ENCODE measurements at regions not wholly inside any gene's neighbourhood (a gene's known extent, or its start where the extent isn't known, plus 50 kb on each side); places are given as distances from the start of the nearest gene placed in this dataset.

DNA sequence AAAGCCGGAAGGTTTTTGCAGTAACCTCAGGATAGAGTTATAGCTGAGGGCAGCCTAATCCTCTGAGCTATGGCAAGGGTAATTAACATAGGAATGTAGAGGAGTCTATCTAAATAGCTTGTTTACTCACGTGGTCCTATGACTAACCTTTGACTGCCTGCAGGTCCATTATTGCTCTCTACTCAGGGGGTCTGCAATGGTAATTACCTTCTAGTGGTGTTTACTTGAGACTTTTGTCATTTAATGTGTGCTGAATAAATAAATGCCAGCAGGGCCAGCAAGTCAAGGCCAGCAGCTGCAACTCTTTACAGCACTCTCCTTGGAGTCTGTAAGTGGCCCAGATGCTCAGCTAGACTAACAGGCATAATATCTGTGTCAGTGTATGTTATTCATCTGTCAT is 212.7 kb upstream of the FMR1 start:
- DNase-seq: no peak

DNA sequence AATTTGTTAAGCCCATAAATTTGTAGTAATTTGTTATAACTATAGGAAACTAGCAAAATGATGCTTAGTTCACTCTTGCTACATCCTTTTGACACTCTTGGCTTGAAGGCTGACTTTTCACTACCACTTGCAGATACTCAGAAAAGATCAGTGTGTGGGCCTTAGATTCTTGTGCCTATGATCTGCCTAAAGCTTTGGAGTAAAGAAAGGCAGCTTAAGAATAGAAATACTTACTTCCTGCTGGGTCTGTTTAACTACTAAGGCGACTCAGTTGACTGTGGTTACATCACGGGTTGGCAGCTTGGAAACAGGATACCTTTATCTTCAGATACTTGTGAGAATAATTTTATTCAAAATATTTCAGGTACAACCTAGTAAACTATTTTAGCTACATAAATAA is 201.4 kb upstream of the FMR1 start:
- no peak for DNase-seq

DNA sequence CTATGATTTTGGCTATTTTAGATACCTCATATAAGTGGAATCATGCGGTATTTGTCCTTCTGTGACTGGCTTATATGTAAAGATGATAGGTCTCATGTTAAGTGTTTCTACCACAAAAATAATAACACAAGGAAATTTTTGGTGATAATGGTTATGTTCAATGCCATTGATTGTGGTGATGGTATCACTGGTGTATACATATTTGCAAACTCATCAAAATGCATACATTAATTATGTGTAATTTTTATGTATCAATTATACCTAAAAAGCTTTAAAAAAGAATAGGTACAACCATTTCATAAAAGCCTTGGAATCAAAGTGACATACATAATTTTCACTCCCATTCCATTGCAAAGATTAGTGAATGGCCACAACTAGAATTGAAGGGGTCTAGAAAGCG is 178.3 kb upstream of the FMR1 start:
- no peak for DNase-seq

DNA sequence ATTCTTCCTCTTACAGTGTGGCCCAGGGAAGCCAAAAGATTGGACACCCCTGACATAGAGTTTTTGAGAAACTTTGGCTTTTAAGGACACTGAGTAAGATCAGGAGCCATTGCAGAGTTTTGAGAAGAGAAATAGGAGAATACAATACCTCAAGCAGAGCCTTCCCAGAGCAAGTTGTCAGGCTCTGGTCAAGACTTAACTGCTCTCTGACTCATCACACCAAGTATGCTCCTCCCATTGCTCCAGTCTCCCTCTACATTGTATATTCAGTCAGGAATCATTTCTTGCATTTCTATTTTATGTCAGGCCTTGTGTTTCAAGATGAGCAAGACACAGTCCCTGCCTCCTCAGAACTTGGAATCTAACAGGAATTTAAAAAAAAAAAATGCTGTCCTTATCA is 176.4 kb upstream of the FMR1 start:
- DNase-seq: no peak

DNA sequence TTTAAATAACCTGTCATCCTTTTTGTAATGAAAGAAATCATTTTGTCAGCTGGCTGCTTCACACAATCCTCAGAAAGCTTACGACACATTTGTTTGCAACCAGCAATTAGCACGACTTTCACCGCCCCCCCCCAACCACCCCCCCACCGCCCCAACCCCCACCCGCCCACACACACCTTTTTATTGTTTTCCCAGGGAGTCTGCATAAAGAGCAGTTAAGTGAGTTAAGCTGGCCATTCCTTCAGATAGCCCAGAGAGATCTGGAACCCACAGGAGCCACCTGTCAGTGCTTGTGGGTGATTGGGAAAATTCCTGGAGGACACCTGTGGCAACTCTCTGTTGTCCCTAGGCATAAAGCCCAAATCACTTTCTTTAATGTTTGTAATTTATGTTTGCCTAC is 175.7 kb upstream of the FMR1 start:
- DNase-seq: no peak

DNA sequence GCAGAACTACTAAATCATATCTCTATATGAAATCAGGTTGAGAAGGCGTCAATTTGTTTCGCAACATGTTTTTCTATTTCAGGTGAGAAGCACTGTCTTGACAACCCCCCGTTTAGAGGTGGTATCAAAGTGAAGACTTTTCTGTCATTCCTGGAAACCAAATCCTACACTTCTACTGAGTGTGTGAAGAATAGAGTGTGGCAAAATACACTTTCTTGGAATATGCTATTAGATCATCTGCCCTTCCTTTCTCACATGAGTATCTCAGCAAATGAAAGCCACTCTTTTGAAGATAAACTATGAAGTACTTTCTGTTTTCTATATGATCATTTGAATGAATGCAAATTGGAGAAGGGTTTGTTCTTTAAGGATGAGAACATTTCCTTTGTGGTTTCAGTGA is 174.0 kb upstream of the FMR1 start:
- peak; percentile 9 for DNase-seq

DNA sequence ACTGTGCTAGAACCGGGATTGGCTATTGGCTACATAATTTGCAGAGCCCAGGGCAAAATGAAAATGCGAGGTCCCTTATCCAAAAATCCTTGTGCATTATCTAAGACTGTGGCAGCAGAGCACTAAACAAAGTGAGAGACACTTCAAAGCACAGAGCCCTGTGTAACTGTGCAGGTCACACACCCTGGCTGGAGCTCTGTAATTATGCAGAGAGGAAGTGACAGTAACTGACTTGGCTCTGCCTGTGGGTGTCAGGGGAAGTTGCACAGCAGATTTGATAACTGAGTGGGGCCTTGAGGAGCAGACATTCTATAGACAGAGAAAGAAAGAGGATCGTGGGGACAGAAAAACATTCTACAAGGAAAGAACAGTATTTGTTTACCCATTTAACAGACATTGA is 173.5 kb upstream of the FMR1 start:
- peak; percentile 14 for DNase-seq

DNA sequence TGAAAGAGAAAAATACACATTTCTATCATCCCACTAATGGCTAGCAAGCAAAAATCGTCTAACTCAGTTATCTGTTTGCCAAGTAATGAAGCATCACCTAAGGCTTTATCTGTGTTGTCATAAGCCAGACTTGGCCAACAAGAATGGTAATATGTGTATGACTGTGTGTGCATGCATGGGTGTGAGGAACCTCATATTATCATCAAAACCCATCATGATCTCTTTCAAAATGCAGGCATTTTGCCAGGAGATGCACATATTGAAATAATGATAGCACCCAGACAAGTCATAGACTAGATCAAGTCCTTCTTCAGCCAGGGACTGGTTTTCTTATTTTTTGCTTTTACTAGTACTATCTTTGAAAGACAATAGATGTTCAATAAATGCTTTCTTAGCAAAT is 172.5 kb upstream of the FMR1 start:
- no peak for DNase-seq

DNA sequence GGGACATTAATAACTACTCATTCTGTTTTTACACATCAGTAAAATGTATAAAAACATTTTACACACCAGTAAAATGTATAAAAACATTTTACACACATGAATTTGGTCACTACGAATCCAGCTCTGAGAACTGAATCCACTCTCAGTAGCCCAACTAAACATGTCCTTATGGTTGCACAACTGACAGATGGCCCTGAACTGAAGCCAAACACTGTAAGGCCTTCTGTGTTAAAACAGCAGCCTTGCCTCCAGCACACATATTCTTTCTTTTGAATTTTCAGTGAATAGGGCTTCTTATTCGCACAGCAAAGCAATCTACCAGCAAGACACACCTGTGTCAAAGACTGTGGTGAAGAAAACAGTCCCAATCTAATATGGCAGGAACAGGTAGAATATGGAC is 169.9 kb upstream of the FMR1 start:
- DNase-seq: no peak

DNA sequence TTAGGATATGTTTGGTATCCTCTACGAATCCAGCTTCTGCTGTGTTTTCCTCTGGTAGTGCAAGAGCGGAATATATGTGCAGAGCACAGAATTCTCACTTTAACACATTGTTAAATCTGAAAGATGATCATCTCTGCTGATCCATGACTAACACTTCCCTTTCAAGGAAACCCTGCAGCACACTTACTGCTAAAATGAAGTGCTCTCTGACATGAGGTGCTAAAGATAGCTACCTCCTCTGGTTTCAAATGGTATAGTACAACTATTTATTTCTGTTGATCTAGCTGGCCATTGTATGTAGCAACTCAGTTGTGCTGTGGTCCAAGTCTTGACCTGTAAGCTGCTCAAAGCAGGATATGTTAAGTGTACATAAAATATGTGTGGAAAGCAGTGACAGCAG is 162.4 kb upstream of the FMR1 start:
- DNase-seq: peak; percentile 4

DNA sequence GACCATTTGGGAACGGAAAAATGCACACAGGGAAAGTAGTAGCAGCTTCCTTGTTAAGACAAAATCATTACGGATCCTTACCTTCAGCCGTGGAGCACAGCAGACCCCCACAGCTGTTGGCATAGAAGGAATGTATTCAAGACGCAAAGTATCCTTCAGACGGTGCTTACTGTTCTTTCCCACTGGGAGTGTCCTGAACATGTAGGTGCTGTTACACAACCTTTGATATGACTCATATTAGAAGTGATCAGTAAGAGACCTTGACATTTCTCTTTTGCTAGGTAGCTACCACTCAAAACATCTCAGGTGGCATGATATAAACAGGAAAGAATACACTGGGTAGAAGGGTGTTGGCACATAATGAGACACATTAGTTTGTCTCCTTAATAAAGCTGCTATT is 154.0 kb upstream of the FMR1 start:
- no peak for DNase-seq

DNA sequence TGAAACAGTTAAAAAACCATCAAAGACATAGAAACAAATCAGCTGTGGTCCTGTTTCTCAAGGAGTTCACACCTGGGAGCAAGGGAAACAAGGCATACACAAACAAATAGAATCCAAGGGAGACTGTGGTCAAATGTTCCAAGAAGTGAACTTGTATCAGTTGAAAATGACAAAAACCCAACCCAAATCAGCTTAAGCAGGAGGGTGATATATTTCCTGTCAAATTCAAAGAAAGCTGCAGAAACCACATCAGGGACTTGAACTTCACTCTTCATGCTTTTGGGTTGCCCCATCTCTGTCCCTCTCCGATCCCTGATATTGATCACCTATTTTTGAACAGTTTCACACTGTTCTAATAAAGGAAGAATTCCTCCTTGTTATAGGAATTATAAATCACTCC is 148.6 kb upstream of the FMR1 start:
- peak; percentile 34 for DNase-seq

DNA sequence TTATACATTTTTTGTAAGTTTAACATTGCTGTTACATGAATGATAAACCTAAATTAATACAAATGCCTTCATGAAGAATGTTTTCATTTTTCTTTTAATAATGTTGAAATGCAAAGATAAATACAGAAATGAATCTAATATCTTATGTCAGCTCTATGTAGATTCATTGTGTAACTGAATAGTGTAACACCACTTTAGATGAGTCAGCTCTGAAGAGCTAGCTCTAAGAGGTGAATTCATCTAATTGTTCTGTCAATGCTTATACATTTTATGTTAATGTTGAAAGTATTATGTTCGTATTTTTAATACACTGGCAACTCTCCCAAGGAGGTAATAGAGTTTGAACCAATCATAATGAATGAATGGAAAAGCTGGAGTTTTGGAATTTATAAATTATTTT is 146.9 kb upstream of the FMR1 start:
- DNase-seq: no peak

DNA sequence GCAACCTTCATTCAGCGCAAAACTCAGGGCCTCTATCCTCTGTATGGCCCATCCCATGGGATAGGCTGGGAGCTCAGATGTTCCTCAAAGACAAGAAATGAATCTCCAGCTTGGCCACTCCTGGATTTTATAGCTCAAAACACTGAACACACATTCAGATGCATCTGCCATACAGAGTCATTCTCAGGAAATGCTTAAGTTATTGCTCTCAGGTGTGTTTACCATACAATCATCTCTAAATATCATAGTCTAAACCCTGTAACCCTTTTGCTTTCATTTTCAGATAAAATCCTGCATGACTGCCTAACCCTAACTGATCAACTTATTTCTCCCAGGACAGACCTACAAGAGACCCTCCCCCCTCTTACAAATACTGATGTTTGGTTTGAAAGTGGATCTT is 140.9 kb upstream of the FMR1 start:
- DNase-seq: no peak

DNA sequence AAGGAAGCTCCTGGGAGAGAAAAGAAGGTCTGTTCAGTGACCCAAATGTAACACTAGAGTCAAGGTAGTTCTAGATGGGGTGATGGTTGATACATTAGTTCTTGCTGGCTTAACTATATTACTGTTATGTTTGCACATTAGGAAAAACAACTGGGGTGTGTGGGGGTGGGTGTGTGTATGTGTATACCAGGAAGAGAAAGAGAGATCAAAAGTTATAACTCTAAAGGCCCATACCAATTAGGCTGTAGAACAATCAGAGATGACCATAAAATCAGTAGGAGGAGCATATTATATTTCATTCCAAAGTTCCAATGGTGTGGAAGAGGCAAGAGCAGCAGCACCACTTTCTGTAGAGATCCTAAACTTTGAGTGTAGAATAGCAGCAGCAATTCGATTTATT is 134.7 kb upstream of the FMR1 start:
- DNase-seq: no peak

DNA sequence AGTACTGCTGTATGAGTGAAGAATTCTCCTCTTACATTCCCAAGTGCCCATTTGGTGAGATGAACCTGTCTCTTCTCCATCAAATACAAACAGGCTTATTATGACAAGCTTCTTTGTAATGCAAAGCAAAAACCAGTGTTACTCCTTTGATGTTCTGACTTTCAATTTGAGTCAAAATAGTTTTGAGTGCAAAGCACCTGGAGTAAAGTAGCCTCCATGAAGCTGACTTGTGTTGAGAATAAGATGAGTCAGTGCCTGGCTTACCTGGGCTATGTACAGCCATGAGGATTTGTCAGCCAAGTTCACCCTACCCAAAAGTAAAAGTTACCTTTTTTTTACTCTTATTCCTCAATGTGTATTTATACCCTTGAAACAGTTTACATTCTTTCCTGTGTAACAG is 132.5 kb upstream of the FMR1 start:
- DNase-seq: peak; percentile 25

DNA sequence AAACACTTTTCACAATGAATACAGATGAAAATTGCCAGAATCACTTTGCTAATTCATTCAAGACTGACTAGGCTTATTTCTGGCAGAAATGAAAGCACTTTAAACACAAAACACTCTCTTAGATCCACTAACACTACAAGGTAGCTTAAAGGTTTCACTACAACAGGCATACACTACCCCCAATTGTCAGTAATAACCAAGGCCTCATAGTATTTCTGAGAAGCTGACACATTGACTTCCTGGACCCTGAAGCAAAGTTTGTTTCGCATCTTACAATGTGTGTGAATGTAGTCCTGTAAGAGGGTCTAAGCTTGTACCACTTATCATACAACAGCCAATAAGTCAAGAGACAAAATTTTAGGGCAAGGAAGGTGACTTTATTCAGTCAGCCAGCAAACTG is 129.9 kb upstream of the FMR1 start:
- DNase-seq: no peak

DNA sequence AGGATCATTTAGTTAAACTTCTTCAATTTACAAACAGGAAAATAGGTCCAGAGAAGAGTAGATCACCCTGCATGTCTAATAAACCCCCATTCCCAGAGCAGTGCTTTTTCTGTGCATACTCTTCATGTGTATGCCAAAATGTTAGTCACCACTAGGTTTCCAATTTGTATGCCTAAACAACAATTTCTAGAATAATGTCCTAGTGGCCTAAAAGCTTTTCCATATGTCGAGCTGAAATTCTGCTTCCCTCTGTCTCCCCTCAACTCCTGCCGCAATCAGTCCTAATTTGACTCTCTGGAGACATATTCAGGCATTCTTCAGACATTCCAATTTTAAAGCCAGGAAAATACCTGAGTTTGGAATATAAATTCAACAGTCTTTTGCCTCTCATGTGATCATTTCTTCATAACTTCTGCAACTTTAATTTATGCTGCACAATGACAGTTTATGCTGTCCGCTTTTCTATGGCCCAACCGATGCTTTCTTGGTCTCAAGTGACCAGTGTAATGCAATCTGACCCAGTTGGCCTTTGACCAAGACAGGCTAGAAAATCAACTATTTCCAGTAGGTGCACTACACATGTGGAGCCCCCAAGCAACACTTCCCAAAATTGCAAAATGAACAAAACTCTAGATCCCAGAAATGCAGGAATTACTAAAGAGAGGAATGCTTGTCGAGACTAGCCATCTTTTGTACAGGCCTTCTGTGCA is 122.9 kb upstream of the FMR1 start:
- DNase-seq: no peak

DNA sequence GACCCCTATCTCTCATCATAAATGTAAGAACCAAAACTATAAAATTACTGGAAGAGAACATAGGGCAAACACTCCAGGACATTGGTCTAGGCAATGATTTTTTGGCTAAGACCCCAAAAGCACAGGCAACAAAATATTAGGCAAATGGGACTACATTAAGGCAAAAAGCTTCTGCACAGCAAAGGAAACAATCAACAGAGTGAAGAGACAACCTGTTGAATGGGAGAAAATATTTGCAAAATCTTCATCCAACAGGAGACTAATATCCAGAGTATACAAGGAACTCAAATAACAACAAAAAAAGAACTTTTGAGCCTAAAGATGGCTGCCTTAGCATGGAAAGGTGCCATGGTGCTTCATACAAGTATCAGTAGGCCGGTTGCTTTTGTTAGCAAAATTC is 111.1 kb upstream of the FMR1 start:
- no peak for DNase-seq

DNA sequence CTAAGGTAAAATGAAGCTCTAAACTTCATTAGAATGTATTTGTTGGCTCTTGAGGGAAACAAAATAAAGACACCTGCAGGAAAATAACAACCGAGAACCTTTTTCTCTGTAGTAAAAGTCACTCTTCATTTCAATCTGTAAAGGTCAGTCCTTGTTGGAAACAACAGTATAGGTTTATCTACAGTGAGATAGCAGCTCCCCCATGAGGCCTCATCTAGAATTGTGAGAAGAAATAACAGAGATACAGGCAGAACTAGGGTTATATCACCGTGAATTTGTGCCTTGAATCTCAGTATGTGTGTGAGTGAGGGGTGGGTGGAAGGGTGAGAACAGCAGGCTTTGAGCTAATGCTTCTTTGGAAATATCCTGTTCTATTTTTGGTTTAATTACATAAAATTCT is 107.8 kb upstream of the FMR1 start:
- peak; percentile 20 for DNase-seq

DNA sequence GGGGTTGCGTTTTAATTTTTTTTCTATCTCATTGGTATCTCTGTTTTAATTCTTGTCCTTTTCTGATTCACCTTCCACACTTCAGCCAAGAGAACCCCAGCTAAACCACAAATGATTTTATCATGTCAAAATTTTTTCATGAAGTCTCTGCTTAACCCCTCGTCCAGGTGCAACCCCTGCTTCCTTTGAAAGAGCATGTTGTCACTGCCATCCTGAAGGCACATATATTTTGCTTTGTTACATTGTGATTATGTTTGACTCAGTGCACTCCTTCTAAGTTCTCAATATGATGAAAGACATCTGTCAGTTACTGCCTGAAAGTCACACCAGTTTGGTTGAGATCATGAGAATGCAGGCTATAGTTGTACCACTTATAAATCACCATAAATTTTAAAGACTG is 99.9 kb upstream of the FMR1 start:
- no peak for DNase-seq

DNA sequence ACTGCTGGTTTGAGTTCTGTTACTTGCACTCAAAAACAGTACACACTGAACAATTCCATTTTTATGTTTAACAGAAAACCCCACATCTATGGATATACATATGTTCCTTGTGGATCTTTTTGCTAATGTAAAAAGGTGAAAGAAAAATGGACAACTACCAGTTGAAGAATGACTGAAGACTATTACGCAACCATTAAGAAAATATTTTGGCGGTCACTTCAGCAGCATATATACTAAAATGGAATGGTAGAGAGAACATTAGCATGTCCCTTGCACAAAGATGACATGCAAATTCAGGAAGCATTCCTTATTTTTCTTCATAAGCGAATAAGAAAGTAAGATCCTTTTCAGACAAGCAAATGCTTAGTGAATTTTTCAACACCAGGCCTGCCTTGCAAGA is 84.6 kb upstream of the FMR1 start:
- DNase-seq: no peak

DNA sequence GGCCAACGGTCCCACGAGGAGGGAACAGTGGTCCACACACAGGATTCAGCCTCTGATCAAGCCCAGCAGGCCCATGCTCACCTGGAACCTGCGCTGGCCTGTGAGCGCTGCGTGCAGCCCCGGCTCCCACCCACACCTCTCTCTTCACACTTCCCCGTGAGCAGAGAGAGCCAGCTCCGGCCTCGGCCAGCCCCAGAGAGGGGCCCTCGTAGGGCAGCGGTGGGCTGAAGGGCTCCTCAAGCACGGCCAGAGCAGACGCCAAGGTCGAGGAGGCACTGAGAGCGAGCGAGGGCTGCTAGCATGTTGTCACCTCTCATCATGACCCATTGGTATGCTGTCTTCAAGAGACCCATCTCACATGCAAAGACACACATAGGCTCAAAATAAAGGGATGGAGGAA is 83.0 kb upstream of the FMR1 start:
- no peak for DNase-seq

DNA sequence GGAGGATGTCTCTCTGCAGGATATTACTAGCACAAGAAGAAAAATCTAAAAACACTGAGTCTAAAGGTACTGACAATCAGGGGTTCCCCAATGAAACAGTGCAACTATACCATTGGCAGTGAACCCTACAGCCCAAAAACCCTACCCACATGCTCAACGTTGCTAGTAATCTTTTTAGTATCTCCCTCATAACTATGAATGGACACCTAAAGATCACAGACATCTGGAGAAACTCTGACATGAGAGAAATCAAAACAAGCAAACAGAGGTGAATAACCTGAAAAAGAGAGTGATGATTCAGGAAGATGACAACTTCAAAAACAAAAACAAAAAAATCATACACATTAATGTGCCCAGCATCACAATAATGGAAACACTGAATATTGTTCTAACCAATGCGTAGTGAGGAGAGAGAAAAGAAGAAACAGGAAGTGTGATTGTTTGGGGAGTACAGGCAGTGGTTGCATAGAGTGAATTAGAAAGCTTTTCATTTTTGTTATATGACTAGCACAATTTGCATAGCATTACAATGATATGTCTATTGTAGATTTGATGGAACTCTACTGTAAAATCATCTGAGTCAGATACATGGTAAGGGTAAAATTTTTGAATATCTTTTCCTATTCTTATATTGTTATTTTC is 78.9 kb upstream of the FMR1 start:
- DNase-seq: no peak

DNA sequence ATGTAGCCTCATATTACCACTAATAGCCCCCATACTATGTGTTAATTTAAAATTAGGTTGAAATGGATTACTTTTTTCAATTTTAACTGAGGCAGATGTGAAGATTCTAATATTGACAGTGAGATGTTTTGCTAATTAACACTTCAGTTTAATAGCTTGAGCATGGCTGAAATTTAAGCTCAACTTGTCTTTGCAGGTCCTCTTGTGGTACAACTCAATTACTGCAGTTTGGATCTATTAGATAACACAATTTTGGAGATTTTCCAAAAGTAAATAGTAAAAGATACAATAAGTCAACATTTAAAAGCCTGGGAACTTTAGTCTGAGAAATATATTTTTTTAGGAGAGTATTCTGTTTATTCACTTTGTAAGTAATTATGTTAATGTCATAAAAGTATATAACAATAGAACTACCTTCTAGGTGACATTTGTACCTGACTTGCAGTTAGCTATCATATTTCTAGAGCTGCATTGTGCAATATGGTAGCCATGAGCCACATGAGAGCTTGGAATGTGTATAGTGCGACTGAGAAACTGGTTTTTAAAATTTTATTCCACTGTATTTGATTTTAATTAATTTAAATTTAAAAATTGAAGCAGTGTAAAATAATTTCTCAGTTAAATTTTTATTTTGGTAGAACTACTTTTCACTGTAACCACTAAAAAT is 73.1 kb upstream of the FMR1 start:
- DNase-seq: peak; percentile 1
